Activated CD4-positive, alpha-beta T cell treated with anti-CD3 and anti-CD28 coated beads, Interleukin-2, Interleukin-6, amounts not matched to agents 100 ng/mL and 50 ng/mL, durations not matched to agents 16 hours and 8 hours (primary cell): ENCODE measurements at regions not wholly inside any gene's neighbourhood (a gene's known extent, or its start where the extent isn't known, plus 50 kb on each side); places are given as distances from the start of the nearest gene placed in this dataset.

ENCODE experiments used
- DNase-seq: peaks from one replicate; pipeline ENCODE4 v3.0.0-alpha.2; 2020

GRCh38 chr2:136362676-136363390, 244.9 kb upstream of the CXCR4 start:
- peak; percentile 89 for DNase-seq

- DNase-seq: no peak
These were observed 243.6 kb upstream of the CXCR4 start for GRCh38 chr2:136361521-136361920.

GRCh38 chr2:136360790-136361189, 242.8 kb upstream of the CXCR4 start:
- no peak for DNase-seq

GRCh38 chr2:136359121-136359965, 241.4 kb upstream of the CXCR4 start:
- no peak for DNase-seq

GRCh38 chr2:136358576-136358975, 240.6 kb upstream of the CXCR4 start:
- no peak for DNase-seq

- no peak for DNase-seq
These were observed 239.0 kb upstream of the CXCR4 start for GRCh38 chr2:136357007-136357380.

- no peak for DNase-seq
These were observed 238.4 kb upstream of the CXCR4 start for GRCh38 chr2:136356125-136357006.

GRCh38 chr2:136351684-136352083, 233.7 kb upstream of the CXCR4 start:
- DNase-seq: no peak

- no peak for DNase-seq
These were observed 230.0 kb upstream of the CXCR4 start for GRCh38 chr2:136347981-136348380.

GRCh38 chr2:136344339-136344738, 226.4 kb upstream of the CXCR4 start:
- DNase-seq: no peak

- no peak for DNase-seq
These were observed 224.2 kb upstream of the CXCR4 start for GRCh38 chr2:136342138-136342537.

- DNase-seq: no peak
These were observed 217.0 kb upstream of the CXCR4 start for GRCh38 chr2:136334967-136335366.

- no peak for DNase-seq
These were observed 214.6 kb upstream of the CXCR4 start for GRCh38 chr2:136332436-136333095.

- DNase-seq: no peak
These were observed 213.3 kb upstream of the CXCR4 start for GRCh38 chr2:136331226-136331625.

- DNase-seq: no peak
These were observed 210.4 kb upstream of the CXCR4 start for GRCh38 chr2:136328207-136328795.

GRCh38 chr2:136327162-136327852, 209.4 kb upstream of the CXCR4 start:
- DNase-seq: peak; percentile 84

GRCh38 chr2:136325844-136326331, 207.9 kb upstream of the CXCR4 start:
- no peak for DNase-seq

GRCh38 chr2:136324966-136325365, 207.0 kb upstream of the CXCR4 start:
- no peak for DNase-seq

- DNase-seq: peak; percentile 30
These were observed 206.0 kb upstream of the CXCR4 start for GRCh38 chr2:136323935-136324334.

- no peak for DNase-seq
These were observed 205.2 kb upstream of the CXCR4 start for GRCh38 chr2:136323195-136323594.

- DNase-seq: no peak
These were observed 204.5 kb upstream of the CXCR4 start for GRCh38 chr2:136322428-136322827.

- no peak for DNase-seq
These were observed 201.7 kb upstream of the CXCR4 start for GRCh38 chr2:136319651-136320050.
